Hematopoietic multipotent progenitor cell treated with erythropoietin and hydrocortisone succinate and interleukin-3 and kit ligand, for 17 days (in vitro differentiated cells): ENCODE measurements at regions not wholly inside any gene's neighbourhood (a gene's known extent, or its start where the extent isn't known, plus 50 kb on each side); places are given as distances from the start of the nearest gene placed in this dataset.
A peak's percentile ranks its signal among the peaks of the same experiment; 100 is the strongest.
"Not testable (repeated sequence)": the region's sequence is repeated elsewhere in the genome, so short reads cannot be mapped to it uniquely, and the experiment has no call there.

Experiments
- DNase-seq: peaks from one replicate; pipeline ENCODE4 v3.0.0-alpha.2; 2015; ENCODE audit warnings: low spot score

DNA sequence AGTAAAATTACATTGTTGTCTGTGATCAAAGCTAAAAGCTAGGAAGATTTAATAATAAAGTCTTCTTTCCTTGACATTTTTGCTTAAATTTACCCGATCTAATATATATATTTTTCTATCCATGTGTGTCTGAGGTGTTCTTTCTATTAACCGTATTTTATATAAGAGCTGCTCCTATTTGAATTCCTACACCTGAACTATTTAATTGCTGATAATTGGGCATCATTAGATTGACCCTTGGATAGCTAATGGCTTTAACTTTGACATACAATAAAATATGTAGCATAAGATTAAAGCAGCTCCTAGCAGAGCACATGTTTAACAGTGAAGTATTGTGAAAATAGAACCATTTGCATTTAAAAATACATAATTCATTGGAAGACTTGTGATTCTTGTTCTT, 792.7 kb downstream of the MAT2B start:
- DNase-seq, result no peak

DNA sequence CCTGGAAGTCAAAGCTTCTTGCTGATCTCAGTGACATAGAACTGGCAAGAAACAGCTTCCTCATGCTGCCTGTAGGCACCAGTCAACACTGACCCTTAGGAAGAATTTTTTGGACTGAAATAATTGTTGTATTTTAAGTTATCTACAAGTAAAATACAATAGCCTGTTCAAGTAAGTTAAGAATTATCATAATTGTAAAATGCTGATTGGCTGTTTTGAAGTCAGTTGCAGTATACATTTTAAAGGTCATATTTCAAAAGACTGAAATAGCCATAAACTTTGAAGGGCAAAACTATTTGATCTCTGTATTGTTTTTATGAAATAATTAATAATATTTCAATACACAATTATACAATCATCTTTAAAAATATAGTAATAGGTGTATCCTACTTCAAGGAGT, 794.9 kb downstream of the MAT2B start:
- no peak for DNase-seq

DNA sequence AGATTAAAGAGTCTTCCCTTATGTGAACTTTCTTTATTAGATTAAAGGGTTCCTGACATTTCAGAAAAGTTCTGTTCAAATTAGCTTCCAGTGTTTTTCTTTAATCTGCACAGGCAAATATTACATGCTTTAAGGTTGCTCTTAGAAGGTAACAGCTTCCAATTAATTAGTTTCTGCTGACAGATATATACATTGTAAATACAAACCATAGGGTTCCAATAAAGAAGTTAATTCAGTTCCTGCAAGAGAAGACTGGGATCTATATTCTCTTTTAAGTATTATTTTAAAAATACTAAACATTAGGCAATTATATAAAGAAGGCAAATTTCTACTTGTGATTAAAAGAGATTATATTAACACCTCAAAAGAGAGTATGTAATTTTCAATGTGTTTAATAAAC, 795.7 kb downstream of the MAT2B start:
- DNase-seq, result no peak

DNA sequence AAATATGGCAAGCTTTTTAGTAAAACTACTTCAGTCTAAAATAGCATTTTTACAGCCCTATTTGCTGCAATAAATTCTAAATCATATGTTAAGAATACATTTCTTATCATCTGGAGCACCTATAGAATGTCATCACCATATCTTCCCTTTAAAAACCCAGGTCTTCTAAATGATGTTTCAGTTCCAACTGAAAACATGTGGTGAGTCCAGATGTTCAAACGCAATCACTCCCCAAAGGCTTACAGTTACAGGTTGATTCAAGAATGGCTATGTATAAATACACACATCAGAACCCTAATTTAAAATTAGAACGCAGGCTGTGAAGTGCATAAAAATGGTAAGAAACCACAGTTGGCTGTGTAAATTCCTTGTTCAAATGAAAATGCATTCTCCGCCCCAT, 796.3 kb downstream of the MAT2B start:
- no peak for DNase-seq

DNA sequence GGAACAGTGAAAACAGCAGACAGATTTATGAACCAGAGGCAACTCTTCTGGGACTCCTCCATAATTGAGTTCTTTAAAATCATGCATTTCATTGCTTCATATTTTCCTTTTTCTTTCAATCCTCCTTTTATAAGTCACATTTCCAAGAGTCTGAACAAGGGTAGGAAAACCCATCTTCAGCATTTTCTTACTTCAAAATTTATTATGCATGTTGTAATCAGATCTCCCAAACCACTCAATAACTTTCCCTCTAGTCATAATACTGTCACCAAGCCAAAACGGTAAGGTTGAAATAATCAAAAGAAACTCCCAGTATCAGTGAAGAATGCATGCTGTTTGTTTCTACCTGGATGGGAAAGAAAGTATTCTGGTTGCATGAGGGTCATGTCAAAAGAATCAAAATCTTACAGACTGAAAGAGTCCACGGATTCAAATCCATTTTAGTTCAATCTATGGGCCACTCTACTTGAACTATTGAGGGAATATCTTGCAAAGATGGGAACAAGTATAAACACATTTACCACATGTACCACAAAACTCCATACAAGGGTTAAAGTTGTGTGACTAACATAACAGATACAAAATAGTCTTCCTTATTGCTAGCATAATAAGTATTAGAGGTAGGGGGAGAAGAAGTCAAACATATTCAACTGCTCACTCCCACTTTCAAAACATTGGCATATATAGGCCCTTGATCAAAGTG, 797.3 kb downstream of the MAT2B start:
- DNase-seq, result no peak

DNA sequence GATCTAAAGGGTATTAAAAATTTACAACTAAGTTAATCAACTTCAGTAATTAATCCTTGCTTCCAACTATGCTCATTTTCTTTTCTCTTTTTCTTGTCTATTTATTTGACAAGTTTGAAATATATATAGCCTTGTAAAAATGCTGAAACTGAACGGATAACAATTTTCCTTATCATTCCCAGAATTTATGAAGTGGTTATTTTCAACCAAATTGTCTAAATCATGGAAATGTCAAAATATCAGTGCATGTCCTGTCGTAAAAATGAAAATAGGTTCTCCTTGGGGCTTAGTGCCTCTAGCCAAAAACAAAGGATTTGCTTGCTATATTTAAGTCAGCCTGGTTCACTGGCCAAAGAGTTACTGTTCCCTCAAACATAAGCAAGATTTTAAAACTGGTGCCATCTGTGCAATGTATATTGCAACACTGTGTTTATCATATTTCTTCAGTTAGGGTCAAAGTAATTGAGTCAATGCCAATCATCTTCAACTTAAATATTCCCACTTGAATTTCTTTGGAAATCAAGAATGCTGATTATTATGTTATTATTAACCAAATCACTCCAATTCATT, 798.3 kb downstream of the MAT2B start:
- no peak for DNase-seq

DNA sequence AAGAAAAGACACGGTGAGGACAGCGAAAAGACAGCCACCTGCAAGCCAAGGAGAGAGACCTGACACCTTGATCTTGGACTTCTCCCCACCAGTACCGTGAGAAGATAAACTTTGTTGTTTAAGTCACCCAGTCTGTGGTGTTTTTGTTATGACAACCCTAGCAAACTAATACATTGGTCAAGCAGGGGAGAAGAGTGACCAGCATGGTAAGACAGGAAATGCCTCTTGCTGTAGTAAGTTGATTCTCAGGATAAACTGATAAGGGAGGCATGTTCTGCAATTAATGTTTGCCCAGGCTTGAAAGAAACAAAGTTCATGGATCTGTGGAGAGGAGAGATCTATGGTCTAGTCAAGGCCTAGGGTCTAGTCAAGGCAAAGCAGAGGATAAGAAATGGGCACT, 801.2 kb downstream of the MAT2B start:
- DNase-seq, result no peak

DNA sequence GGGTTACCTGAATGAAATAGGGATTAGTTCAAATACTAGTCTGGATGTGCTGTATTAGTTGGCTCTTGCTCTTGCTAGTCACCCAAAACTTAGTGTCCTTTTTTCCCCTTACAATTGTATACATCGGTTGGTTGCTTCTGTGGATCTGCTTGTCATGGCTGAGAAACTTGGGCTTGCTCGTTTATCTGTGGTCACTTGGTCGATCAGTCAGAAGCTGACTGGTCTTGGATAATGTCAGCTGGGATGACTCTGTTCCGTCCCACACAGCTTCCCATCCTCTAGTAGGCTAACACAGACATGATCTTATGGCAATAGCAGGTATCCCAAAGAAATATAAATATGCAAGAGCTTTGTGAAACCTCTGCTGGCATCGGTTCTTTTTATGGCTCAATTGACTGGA, 807.4 kb downstream of the MAT2B start:
- no peak for DNase-seq

DNA sequence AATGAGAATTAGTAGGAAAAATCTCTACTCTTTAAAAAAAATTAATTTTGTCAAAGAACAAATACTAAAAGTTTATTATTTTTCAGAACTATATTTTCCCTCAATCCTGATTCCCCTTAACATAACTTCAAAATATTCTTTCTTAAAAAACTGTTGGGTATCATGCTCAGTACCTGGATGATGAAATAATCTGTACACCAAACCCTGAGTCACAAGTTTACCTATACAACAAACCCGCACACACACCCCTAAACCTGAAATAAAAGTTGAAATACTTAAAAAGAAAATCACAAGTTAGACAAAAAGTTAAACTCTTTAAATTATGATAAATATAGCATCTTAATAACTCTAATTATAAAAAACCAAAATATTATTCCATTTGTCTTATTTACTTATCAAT, 812.3 kb downstream of the MAT2B start:
- DNase-seq, result no peak

DNA sequence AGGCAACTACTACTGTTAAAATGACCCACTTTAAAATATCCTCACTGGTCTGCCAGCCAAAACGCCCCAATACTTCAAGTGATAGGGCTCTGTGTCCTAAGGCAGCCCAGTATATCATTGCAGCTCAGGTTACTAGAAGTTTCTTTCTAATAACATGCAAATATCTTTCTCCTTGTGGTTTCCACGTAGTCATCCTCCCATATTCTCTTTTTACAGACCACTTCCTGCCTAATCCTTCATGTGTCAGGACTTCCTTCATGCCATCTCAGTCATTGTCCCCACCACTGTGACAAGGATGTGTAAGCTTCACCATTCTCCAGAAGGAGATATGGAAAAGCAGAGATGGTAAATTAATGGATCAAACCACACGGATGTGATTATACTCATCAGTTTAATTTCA, 813.7 kb downstream of the MAT2B start:
- DNase-seq, result no peak

DNA sequence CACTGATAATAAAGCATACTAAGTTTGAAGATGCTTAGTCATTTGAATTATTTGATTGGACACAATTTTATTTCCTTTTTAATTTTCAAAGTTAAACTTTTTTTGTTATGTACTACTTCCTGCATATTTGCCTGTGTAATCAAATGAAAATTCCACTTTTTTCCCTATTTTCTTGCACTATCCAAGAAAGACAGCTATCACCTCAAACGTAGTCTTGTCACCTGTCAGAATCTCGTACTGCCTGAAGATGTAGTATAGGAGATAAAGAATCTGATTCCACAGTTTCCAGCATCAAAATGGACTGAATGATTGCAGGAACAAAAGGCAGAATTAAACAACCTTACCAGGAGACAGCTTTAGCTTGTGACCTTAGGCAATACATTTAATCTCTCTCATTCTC, 818.8 kb downstream of the MAT2B start:
- no peak for DNase-seq

DNA sequence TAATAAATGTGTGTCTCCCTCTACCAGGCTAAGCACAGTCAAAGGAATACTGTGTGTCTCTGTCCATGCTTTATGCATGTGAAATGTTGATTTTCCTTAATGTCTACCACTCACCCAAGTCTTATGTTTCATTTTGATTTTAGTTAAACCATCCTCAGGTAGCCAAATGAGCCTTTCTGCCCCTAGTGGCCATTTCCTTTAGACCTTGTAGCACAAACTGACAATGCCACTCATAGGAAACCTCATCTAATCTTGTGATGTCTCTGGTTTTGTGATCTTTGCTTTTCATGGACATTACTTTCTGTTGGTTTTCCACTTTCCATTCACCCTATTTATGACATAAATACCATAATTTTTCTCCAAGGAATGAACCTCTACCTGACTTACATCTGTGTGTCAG, 820.8 kb downstream of the MAT2B start:
- DNase-seq, result no peak

DNA sequence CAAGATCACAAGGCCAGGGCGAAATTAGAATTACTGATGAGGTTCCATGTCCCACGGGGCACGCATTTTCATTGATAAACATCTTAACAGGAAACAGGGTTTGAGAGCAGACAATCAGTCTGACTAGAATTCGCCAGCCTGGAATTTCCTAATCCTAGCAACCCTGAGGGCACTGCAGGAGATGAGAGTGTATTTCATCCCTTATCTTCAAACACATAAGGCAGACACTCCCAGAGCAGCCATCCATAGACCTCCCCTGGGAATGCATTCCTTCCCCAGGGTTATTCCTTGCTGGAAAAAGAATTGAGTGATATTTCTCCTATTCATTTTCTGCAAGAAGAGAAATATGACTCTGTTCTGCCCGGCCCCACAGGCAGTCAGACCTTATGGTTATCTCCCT, 821.7 kb downstream of the MAT2B start:
- not testable (repeated sequence) for DNase-seq

DNA sequence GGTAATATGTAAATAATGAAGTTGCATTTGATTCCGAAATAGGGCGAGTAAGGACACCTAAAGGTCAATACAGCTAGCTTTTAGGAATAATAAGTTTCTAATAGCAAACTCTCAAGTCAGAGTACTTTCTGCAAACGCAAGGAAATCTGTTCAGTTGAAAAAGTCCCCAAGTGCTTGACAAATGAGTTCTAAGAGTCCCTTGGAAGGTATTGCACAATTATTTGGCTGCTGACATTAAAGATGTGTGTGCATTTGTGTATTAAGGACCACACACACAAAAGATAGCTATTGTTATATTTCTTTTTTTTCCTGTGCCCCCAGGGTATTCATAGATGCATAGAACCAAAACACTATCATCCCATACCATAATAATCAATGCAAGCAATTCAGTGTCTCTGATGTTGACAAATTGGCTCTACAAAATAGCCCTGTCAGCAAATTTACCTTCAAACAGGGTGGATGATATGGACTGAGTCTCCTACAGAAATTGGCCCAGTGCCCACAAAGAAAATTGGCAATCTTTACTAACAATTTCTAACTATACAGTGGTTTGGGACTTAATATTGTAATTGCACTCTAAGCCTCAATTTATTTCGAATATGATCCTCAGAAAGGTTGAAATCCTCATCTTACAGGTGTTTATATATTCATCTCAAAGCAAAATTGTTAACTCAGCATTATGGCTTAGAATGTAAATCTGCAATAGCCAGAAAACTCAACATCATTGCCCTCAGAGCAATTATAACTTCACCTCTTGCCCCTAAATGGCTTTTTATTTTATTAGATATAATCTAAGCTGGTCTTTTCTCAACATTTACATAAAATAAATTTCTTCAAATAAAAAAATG, 827.2 kb downstream of the MAT2B start:
- no peak for DNase-seq

DNA sequence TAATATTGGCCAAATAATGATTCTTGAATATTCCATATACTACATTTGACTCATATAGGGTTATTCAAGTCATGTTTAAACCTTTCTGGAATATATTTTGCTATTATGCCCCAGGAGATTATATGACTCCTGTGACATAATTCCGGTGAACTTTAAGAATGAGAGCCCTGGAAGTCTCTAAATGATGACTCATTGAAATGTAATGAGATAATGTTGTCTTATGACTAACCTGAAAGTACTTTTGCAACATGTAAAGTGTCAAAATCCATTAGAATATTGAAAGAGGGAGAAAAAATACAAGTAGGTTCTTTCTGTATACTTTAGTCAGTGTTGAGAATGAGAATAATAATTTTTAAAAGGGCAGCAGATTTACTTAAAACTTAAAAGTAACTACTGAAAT, 830.4 kb downstream of the MAT2B start:
- no peak for DNase-seq

DNA sequence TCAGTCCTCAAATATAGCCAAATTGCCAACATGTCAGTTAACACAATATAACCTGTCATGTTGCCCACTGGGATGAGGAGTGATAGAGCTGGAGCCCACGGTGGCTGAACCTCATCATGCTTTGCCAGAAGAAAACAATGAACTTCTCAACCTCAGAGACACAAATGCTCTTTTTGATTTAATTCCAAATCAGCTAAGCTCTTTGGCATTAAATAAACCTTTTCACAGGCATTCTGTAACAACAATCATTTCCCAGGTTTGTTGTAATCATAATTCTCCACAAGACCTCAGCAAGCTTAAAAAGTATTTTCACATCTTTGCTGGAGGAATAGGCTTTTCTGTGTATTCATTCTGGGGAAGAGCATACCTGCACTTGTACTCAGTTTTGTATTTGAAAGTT, 830.9 kb downstream of the MAT2B start:
- no peak for DNase-seq

DNA sequence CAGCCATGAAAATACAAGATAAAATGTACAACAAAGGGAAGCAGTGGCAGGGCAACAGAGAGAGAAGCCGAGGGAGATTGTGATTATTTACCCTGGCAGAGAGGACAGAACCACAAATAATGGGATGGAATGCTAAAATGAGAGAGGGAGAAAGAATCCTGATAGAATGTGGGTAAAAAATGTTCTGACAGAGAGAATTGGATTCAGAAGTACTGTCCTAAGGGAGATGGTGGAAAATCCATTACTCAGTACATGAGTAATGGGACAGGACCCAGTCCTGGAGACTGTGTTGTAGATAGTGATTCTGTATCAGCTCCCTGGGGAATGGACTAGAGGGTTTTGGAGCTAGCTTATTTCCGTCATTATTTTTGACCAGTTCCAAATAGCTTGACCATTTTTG, 831.5 kb downstream of the MAT2B start:
- DNase-seq, result no peak

DNA sequence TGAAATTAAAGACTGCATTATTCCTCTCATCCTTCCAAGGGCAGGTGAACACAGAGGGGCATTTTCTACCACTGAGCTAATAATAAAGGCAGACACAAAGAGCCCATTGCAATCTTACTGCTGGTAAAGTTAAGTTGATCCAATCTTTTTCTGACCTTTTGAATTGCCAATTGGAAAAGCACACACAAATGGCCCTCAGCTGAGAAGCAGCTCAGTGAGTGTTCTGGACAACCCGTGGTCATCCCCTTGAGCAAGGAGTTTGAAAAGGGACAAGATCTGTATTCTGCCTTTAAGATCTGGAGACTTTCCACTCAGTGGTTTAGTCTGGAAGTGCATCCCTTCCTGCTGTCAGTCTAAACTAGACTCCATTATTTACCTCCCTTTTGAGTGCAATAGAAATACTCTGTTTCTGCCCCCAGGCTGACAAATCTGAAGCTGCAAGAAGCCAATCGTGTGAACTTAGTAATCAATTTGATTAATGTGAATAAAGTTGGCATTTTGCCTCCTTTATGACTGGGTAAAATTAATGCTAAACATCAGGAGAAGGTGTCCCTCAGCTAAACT, 835.7 kb downstream of the MAT2B start:
- no peak for DNase-seq

DNA sequence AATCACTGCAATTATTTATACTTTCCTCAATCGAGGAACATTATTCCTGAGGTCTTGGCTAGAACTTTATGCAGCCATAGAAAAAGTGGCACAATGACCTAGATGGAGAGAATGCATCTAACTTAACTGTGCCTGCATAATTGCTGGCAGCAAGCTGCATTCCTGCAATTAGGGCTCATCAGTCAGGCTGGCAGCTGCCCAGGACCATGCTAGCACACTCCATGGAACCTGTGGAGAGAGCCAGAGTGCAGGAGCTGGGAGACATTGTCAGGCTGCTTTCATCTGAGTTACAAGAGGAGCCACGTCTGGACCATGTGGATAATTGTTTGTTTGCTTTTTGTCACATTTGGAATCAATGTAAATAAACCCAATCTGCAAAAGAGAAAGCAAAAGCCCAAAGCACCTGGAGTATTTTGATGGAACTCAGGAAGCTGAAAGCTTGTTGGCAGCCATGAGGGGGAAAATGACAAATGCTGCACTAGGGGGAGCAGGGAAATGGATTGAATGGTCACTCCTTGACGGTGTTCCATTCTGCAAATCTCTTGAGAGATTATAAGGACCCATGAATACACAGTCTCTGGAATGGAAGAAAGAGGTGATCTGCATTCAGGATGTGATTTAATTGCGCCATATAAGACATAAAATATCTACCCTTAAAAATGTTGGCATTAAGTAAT, 839.9 kb downstream of the MAT2B start:
- no peak for DNase-seq

DNA sequence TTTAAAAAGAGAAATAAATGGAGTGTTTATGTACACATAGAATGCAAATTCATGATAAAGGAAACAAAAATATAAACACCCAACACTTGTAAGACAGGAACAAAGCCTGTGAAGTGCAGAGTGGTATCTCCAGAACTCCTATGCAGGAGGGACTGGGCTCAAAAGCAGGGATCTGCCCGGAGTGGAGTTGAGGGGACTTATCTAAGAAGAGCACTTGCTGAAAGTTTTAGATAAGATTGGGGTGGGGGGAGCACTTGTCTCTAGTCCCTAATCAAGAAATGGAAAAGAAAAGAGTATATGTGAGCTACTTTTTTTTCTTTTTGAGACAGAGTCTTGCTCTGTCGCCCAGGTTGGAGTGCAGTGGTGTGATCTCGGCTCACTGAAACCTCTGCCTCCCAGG, 840.4 kb downstream of the MAT2B start:
- DNase-seq, result no peak

DNA sequence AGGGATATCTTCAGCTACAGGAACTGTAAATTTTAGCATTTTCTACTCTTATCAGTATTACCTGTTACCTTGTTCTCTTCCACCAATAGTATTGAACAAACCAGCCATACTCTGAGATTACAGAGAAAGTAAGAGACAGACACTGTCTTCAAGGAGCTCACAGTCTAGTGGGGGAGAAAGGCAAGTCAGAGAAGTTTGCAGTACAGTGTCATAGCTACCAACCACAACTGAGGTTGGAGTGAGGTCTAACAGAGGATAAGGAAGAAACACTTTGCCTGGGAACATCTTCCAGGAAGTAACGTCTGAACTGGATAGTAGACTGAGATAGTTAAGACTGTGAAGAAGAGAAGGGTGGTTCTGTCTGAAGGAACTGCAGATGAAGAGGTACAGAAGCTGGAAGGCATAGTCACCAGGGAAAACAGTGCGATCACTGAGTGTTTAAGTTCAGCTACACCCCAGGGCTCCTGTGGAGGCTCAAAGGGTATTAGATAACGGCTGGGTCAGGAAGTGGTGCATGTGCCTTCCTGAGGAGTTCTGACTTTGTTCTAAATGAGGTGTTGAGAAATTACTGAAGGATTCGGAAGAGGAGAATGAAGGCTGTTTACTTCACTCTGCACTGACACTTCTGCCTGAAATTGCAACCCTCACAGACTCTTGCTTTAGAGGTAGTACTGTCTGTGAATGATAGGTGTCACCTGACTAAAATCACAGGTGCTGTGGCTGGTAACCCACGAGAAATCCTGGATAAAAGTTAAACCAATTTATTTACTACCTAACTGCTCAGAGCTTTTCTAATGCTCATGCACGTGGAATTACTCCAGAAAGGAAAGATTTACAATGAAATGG, 841.6 kb downstream of the MAT2B start:
- DNase-seq, result peak; percentile 7

DNA sequence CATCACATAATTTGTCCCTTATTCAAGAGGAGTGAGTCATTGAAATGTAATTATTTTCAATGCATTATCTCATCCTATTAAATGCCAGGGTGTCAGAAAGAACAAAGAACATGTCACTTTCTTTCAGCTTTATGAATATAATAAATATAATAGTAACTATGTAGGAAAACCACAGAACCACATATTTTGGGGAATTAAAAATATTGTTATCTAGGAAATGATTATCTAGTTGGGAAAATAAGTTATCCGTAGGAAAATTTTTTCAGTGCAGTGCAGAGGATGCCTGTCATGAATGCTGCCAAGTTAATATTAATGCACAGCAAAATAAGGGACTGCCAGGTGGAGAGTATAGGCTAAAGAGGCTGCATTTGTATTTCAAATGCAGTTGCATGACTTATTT, 844.8 kb downstream of the MAT2B start:
- DNase-seq, result no peak
